CD8-positive, alpha-beta memory T cell (primary cell): ENCODE measurements at regions not wholly inside any gene's neighbourhood (a gene's known extent, or its start where the extent isn't known, plus 50 kb on each side); places are given as distances from the start of the nearest gene placed in this dataset.
"Not testable (repeated sequence)": the region's sequence is repeated elsewhere in the genome, so short reads cannot be mapped to it uniquely, and the experiment has no call there.

Experiments used
- CTCF ChIA-PET: fragments of 350-600 bp; sonication (Branson Sonifier 250); formaldehyde crosslinking; loops from one replicate; lab custom pipeline; 2021; ENCODE audit warnings: antibody characterized with exemption; lab: Charles Lee
- POLR2A ChIA-PET: fragments of 350-600 bp; sonication (Branson Sonifier 250); formaldehyde crosslinking; loops from one replicate; lab custom pipeline; 2021; ENCODE audit warnings: antibody characterized with exemption; lab: Charles Lee
- DNase-seq, 5 donors: peaks; one replicate each; pipeline versions ENCODE4 v3.0.0 to v3.0.0-alpha.2; 2020 to 2022; ENCODE audit warnings: mixed read lengths in 1 of 5
- H3K27ac ChIP-seq: one replicate; pipeline ENCODE4 v1.7.0; 2013; ENCODE audit warnings: low read depth, mild to moderate bottlenecking, low read length, moderate library complexity
- H3K27me3 ChIP-seq: 2 replicates; pipeline ENCODE4 v1.7.0; 2013; ENCODE audit warnings: low read length, mild to moderate bottlenecking; ENCODE audit not compliant: insufficient read depth, poor library complexity, severe bottlenecking
- H3K36me3 ChIP-seq: 2 replicates; pipeline ENCODE4 v1.7.0; 2013; ENCODE audit warnings: mild to moderate bottlenecking, low read length, moderate library complexity; ENCODE audit not compliant: insufficient read depth
- H3K4me1 ChIP-seq: 2 replicates; pipeline ENCODE4 v1.7.0; 2013; ENCODE audit warnings: mild to moderate bottlenecking, low read length, moderate library complexity; ENCODE audit not compliant: insufficient read depth
- H3K4me3 ChIP-seq: 2 replicates; pipeline ENCODE4 v1.7.0; 2013; ENCODE audit warnings: mild to moderate bottlenecking, low read length
- H3K9me3 ChIP-seq: 2 replicates; pipeline ENCODE4 v1.7.0; 2013; ENCODE audit warnings: mild to moderate bottlenecking, low read length
- H3K27ac Mint-ChIP-seq, 8 donors: one replicate each; pipeline ENCODE4 v1.8.0; 2020 to 2021; ENCODE audit warnings: mixed read lengths in 8 of 8, mild to moderate bottlenecking in 6 of 8, inconsistent platforms in 3 of 8, moderate library complexity in 3 of 8
- H3K27me3 Mint-ChIP-seq, 2 donors: one replicate each; pipeline ENCODE4 v1.8.0; 2020 to 2021; ENCODE audit warnings: mixed read lengths in 2 of 2, mild to moderate bottlenecking in 1 of 2, moderate library complexity in 1 of 2
- H3K36me3 Mint-ChIP-seq, 3 donors: one replicate each; pipeline ENCODE4 v1.8.0; 2020 to 2021; ENCODE audit warnings: mixed read lengths in 3 of 3, inconsistent platforms in 1 of 3, mild to moderate bottlenecking in 1 of 3
- H3K4me1 Mint-ChIP-seq, 3 donors: one replicate each; pipeline ENCODE4 v1.8.0; 2020 to 2021; ENCODE audit warnings: mixed read lengths in 3 of 3, inconsistent platforms in 1 of 3, mild to moderate bottlenecking in 1 of 3
- H3K4me3 Mint-ChIP-seq, 7 donors: one replicate each; pipeline ENCODE4 v1.8.0; 2020 to 2021; ENCODE audit warnings: mixed read lengths in 7 of 7, mild to moderate bottlenecking in 6 of 7, moderate library complexity in 4 of 7, inconsistent platforms in 2 of 7
- H3K9me3 Mint-ChIP-seq, 5 donors: one replicate each; pipeline ENCODE4 v1.8.0; 2020 to 2022; ENCODE audit warnings: mixed read lengths in 5 of 5, mild to moderate bottlenecking in 3 of 5, moderate library complexity in 2 of 5, inconsistent platforms in 1 of 5

- no peaks in the 10 kb centered on the region for H3K4me1 Mint-ChIP-seq
- no peak for DNase-seq
- H3K9me3 Mint-ChIP-seq, result no peaks in the 10 kb centered on the region
- ChIA-PET POLR2A (no interaction called here), CTCF (no interaction called here)
- H3K9me3 ChIP-seq, result no peaks in the 10 kb centered on the region
- no peak overlapping the region for H3K4me3 ChIP-seq
- no peak overlapping the region for H3K27ac Mint-ChIP-seq
- no peak overlapping the region for H3K27ac ChIP-seq
- peaks cover 13 to 43% of the 10 kb centered on the region in 2 donors for H3K27me3 Mint-ChIP-seq
- no peaks in the 10 kb centered on the region for H3K36me3 ChIP-seq
- H3K4me1 ChIP-seq, result no peaks in the 10 kb centered on the region
- no peaks in the 10 kb centered on the region for H3K27me3 ChIP-seq
- H3K4me3 Mint-ChIP-seq, result no peak overlapping the region
- H3K36me3 Mint-ChIP-seq, result peaks cover 0 to 2% (median 0%) of the 10 kb centered on the region in 3 donors
Measured at GRCh38 chr15:84113919-84114318, 121.7 kb upstream of the GOLGA6L4 start.

GRCh38 chr15:84114680-84115079 lies 120.9 kb upstream of the GOLGA6L4 start:
- H3K27me3 ChIP-seq, H3K4me3 ChIP-seq, H3K36me3 Mint-ChIP-seq, POLR2A ChIA-PET, H3K27ac ChIP-seq, H3K4me3 Mint-ChIP-seq, CTCF ChIA-PET, H3K4me1 ChIP-seq, H3K27ac Mint-ChIP-seq, H3K4me1 Mint-ChIP-seq, DNase-seq, H3K9me3 ChIP-seq, H3K9me3 Mint-ChIP-seq, H3K36me3 ChIP-seq: not testable (repeated sequence)
- peaks cover 13 to 40% of the 10 kb centered on the region in 2 donors for H3K27me3 Mint-ChIP-seq

- H3K27me3 ChIP-seq, DNase-seq, H3K4me1 ChIP-seq, POLR2A ChIA-PET, H3K27ac Mint-ChIP-seq, H3K4me1 Mint-ChIP-seq, H3K36me3 ChIP-seq, H3K4me3 ChIP-seq, H3K27ac ChIP-seq, CTCF ChIA-PET, H3K9me3 ChIP-seq, H3K9me3 Mint-ChIP-seq, H3K36me3 Mint-ChIP-seq, H3K4me3 Mint-ChIP-seq: not testable (repeated sequence)
- peaks cover 8 to 32% of the 10 kb centered on the region in 2 donors for H3K27me3 Mint-ChIP-seq
Measured at GRCh38 chr15:84119351-84119750, 116.2 kb upstream of the GOLGA6L4 start.

- H3K4me3 Mint-ChIP-seq, H3K27ac ChIP-seq, H3K4me1 Mint-ChIP-seq, H3K27me3 ChIP-seq, H3K36me3 Mint-ChIP-seq, DNase-seq, POLR2A ChIA-PET, H3K27ac Mint-ChIP-seq, H3K36me3 ChIP-seq, H3K4me1 ChIP-seq, H3K9me3 ChIP-seq, H3K9me3 Mint-ChIP-seq, H3K4me3 ChIP-seq, CTCF ChIA-PET: not testable (repeated sequence)
- H3K27me3 Mint-ChIP-seq, result peaks cover 5 to 36% of the 10 kb centered on the region in 2 donors
Measured at GRCh38 chr15:84120903-84121302, 114.7 kb upstream of the GOLGA6L4 start.

- peaks cover 5 to 21% of the 10 kb centered on the region in 2 donors for H3K27me3 Mint-ChIP-seq
- H3K36me3 ChIP-seq, H3K36me3 Mint-ChIP-seq, H3K4me1 ChIP-seq, H3K9me3 Mint-ChIP-seq, H3K4me3 ChIP-seq, H3K27ac Mint-ChIP-seq, H3K27ac ChIP-seq, CTCF ChIA-PET, H3K9me3 ChIP-seq, H3K4me1 Mint-ChIP-seq, DNase-seq, H3K4me3 Mint-ChIP-seq, H3K27me3 ChIP-seq, POLR2A ChIA-PET: not testable (repeated sequence)
Measured at GRCh38 chr15:84128706-84129105, 106.9 kb upstream of the GOLGA6L4 start.

DNA sequence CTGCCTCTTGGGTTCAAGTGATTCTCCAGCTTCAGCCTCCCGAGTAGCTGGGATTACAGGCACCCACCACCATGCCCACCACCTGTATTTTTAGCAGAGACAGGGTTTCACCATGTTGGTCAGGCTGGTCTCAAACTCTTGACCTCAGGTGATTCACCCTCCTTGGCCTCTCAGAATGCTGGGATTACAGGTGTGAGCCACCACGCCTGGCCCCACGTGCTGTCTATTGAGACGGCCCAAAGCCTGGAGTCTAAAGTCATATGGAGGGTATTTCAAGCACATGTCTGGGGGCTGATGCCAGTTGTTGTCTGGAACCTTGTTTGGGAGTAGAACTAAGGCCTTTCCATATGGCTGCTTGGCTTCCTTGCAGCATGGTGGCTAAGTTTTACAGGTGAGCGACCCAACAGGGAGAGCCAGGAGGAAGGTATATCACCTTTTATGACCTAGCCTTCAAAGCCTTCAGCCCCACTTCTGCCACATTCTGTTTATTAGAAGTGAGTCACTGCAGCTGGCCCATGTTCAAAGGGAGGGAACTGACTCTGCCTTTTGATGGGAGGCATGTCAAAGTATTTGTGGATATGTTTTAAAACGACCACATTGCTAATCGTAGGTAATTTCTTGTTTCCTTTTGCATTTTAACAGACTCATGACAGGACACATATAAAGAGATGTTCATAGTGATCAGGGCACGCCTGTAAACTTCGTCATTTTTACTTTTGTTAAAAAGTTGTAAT lies 105.3 kb upstream of the GOLGA6L4 start:
- H3K4me3 ChIP-seq, H3K36me3 ChIP-seq, CTCF ChIA-PET, H3K9me3 Mint-ChIP-seq, H3K36me3 Mint-ChIP-seq, H3K4me1 ChIP-seq, H3K27ac ChIP-seq, H3K27ac Mint-ChIP-seq, H3K9me3 ChIP-seq, POLR2A ChIA-PET, H3K27me3 ChIP-seq, DNase-seq, H3K4me1 Mint-ChIP-seq, H3K4me3 Mint-ChIP-seq: not testable (repeated sequence)
- peaks cover 8 to 29% of the 10 kb centered on the region in 2 donors for H3K27me3 Mint-ChIP-seq

DNA sequence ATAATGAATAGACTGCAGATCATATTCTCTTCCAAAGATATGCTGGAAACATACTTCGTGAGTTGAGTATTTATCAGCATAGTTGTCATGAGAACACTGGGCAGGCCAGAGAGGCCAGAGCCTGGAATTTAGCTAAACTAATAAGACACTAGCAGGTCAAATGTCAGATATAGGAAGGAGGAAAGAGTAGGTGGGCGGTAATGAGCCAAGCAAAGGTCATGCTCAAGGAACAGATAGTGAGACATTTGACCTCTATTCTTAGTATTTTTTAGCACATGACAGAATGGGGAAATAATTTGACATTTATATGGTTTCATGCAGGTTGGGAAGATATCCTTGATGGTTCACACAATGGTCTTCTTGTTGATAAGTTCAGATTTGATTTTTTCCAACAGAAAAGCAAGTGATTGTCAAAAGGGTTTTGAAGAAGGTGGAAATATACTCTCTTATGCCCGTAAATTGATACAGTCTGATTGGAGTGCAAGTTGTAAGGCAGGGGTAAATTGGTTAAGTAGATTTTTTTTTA lies 99.6 kb upstream of the GOLGA6L4 start:
- H3K27me3 Mint-ChIP-seq, result peaks cover 10 to 39% of the 10 kb centered on the region in 2 donors

DNA sequence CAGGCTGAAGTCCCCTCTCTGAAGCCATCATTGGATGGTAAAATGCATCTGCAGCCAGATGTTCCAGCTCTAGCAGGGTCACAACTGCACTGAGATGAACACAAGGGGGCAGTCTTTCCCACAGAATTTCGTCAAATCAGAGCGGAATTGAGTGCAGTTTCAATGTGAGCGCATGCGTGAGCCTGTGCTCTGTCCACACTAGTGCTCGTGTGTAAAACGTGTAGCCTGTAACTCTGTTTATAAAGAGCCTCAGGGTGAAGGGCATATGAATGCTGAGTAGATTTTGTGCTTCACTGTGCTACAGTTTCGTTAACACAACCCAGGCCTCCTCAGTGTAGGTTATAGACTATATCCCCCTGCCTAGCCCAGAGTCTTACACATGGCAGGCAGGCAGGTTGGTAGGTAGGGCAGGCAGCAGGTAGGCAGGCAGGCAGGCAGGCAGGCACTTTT lies 92.7 kb upstream of the GOLGA6L4 start:
- Mint-ChIP-seq H3K9me3 (no peaks in the 10 kb centered on the region), H3K27ac (peak overlapping the region in 1 of 8 donors; percentile 34), H3K27me3 (peaks cover 5 to 19% of the 10 kb centered on the region in 2 donors), H3K4me1 (no peaks in the 10 kb centered on the region), H3K36me3 (no peaks in the 10 kb centered on the region), H3K4me3 (peak overlapping the region in 2 of 7 donors; percentile 23 to 39)
- no peaks in the 10 kb centered on the region for H3K9me3 ChIP-seq
- peak; percentile 50 to 76 (median 64) for DNase-seq
- H3K27me3 ChIP-seq, result no peaks in the 10 kb centered on the region
- CTCF ChIA-PET, result no interaction called here
- POLR2A ChIA-PET, result no interaction called here
- no peaks in the 10 kb centered on the region for H3K36me3 ChIP-seq
- H3K4me3 ChIP-seq, result no peak overlapping the region
- no peaks in the 10 kb centered on the region for H3K4me1 ChIP-seq
- no peak overlapping the region for H3K27ac ChIP-seq

More for the DNA sequence above, 99.6 kb upstream of the GOLGA6L4 start:
- H3K27ac Mint-ChIP-seq, H3K27me3 ChIP-seq, DNase-seq, CTCF ChIA-PET, H3K9me3 ChIP-seq, H3K36me3 Mint-ChIP-seq, H3K4me3 Mint-ChIP-seq, H3K4me1 ChIP-seq, POLR2A ChIA-PET, H3K4me1 Mint-ChIP-seq, H3K4me3 ChIP-seq, H3K9me3 Mint-ChIP-seq, H3K36me3 ChIP-seq, H3K27ac ChIP-seq: not testable (repeated sequence)
